PC-9 (cell line): ENCODE measurements at regions not wholly inside any gene's neighbourhood (a gene's known extent, or its start where the extent isn't known, plus 50 kb on each side); places are given as distances from the start of the nearest gene placed in this dataset.

Source experiments
- CTCF ChIP-seq: fragments of 200-600 bp; sonication (generic); conservative IDR thresholded peaks from 2 replicates; pipeline ENCODE4 v1.6.1; 2017; ENCODE audit warnings: mixed run types, antibody characterized with exemption, mild to moderate bottlenecking, moderate library complexity
- EZH2 ChIP-seq: fragments of 200-600 bp; sonication (generic); IDR thresholded peaks from 2 replicates; pipeline ENCODE4 v1.8.0; 2017; ENCODE audit warnings: antibody characterized with exemption, low read depth

GRCh38 chr6:11295969-11296368, 63.5 kb upstream of the NEDD9 start:
- TF ChIP-seq CTCF (no peak), EZH2 (no peak)
